ENCODE measurements at regions not wholly inside any gene's neighbourhood (a gene's known extent, or its start where the extent isn't known, plus 50 kb on each side); places are given as distances from the start of the nearest gene placed in this dataset.

DNA sequence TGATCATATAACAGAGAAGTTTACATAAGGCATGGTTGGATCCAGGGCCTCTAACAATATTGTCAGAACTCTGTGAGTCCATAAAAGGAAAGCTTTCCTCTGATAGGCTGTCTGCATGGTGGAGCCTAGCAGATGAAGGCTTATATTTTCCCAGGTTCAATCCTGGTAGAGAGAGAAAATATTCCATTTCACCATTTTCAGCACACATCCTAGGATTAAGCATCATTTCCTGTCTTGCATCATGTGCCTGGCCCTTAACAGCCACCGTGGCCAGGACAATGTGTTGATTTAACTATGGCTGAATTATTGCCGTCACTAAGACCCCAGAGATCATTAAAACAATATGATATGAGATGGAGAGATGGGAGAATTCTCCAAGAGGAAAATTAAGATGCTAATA, 90.9 kb upstream of the GRIA1 start:
- H3K4me3 ChIP-seq (ENCODE audit: control insufficient read depth in 1 of 7, extremely low read depth in 1 of 7, insufficient read depth in 4 of 7, low read depth in 2 of 7, low read length in 6 of 7): no peak overlapping the region
- no peak for DNase-seq
- no peaks in the 10 kb centered on the region for H3K27me3 ChIP-seq (replicated peaks in 2 of 5; ENCODE audit: control insufficient read depth in 4 of 5, insufficient read depth in 5 of 5, low read length in 4 of 5)
- ChIA-PET CTCF (no interaction called here), POLR2A (no interaction called here)
- H3K27ac ChIP-seq (ENCODE audit: insufficient read depth in 1 of 2, low read depth in 1 of 2, low read length in 2 of 2, poor library complexity in 1 of 2, severe bottlenecking in 2 of 2): no peak overlapping the region
- no peaks in the 10 kb centered on the region for H3K36me3 ChIP-seq (ENCODE audit: control insufficient read depth in 4 of 4, insufficient read depth in 4 of 4, low read length in 3 of 4)
- H3K4me1 ChIP-seq (ENCODE audit: control extremely low read depth in 1 of 4, control insufficient read depth in 4 of 4, insufficient read depth in 4 of 4, low read length in 3 of 4): no peaks in the 10 kb centered on the region
- no CpG with 5 or more reads among the region's 2 CpGs for WGBS (ENCODE audit: insufficient coverage)
- H3K9me3 ChIP-seq (ENCODE audit: control extremely low read depth in 1 of 5, control insufficient read depth in 4 of 5, insufficient read depth in 2 of 5, low read depth in 1 of 5, low read length in 4 of 5): no peaks in the 10 kb centered on the region

DNA sequence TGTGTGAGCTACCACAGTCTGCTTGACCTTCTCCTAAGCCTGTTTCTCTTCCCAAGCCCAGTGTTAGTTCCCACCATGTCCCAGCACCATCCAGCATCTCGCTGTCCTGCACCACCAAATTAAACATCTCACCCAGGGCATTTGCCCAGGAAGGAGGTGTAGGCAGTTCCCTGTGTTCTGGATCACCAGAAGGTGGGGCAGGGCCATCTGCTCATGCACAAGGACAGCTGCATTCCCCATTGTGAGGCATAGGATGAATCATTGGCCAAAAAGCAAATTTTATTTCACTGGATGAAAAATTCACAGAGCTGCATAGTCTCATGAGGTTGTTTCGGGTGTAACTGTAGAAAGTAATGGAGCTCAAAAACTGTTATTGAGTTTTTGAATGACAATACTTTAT, 89.5 kb upstream of the GRIA1 start:
- H3K4me1 ChIP-seq (ENCODE audit: control extremely low read depth in 1 of 4, control insufficient read depth in 4 of 4, insufficient read depth in 4 of 4, low read length in 3 of 4): no peaks in the 10 kb centered on the region
- no CpG with 5 or more reads among the region's 2 CpGs for WGBS (ENCODE audit: insufficient coverage)
- H3K9me3 ChIP-seq (ENCODE audit: control extremely low read depth in 1 of 5, control insufficient read depth in 4 of 5, insufficient read depth in 2 of 5, low read depth in 1 of 5, low read length in 4 of 5): no peaks in the 10 kb centered on the region
- H3K27me3 ChIP-seq (replicated peaks in 2 of 5; ENCODE audit: control insufficient read depth in 4 of 5, insufficient read depth in 5 of 5, low read length in 4 of 5): no peaks in the 10 kb centered on the region
- CTCF ChIA-PET: no interaction called here
- POLR2A ChIA-PET: no interaction called here
- DNase-seq: no peak
- no peaks in the 10 kb centered on the region for H3K36me3 ChIP-seq (ENCODE audit: control insufficient read depth in 4 of 4, insufficient read depth in 4 of 4, low read length in 3 of 4)
- no peak overlapping the region for H3K4me3 ChIP-seq (ENCODE audit: control insufficient read depth in 1 of 7, extremely low read depth in 1 of 7, insufficient read depth in 4 of 7, low read depth in 2 of 7, low read length in 6 of 7)
- no peak overlapping the region for H3K27ac ChIP-seq (ENCODE audit: insufficient read depth in 1 of 2, low read depth in 1 of 2, low read length in 2 of 2, poor library complexity in 1 of 2, severe bottlenecking in 2 of 2)

DNA sequence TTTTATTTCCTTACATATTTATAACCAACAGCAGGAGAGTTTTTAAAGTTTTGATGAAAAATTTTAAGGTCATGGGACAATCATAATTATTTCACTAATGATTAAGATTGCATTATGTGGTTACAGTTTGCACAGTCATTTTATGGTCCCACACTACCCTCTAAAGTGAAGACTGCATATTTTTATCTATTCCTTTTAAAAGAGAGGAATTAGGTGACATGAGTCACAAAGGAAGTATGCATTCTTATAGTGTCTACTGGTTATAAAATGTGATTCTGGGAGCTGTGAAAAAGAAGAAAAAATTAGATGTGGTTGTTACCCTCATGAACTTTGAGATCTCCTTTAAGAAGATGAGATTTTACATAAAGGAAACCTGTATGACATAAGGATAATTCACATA, 87.9 kb upstream of the GRIA1 start:
- H3K4me3 ChIP-seq (ENCODE audit: control insufficient read depth in 1 of 7, extremely low read depth in 1 of 7, insufficient read depth in 4 of 7, low read depth in 2 of 7, low read length in 6 of 7): no peak overlapping the region
- H3K27me3 ChIP-seq (replicated peaks in 2 of 5; ENCODE audit: control insufficient read depth in 4 of 5, insufficient read depth in 5 of 5, low read length in 4 of 5): no peaks in the 10 kb centered on the region
- H3K27ac ChIP-seq (ENCODE audit: insufficient read depth in 1 of 2, low read depth in 1 of 2, low read length in 2 of 2, poor library complexity in 1 of 2, severe bottlenecking in 2 of 2): no peak overlapping the region
- ChIA-PET CTCF (no interaction called here), POLR2A (no interaction called here)
- H3K9me3 ChIP-seq (ENCODE audit: control extremely low read depth in 1 of 5, control insufficient read depth in 4 of 5, insufficient read depth in 2 of 5, low read depth in 1 of 5, low read length in 4 of 5): no peaks in the 10 kb centered on the region
- H3K36me3 ChIP-seq (ENCODE audit: control insufficient read depth in 4 of 4, insufficient read depth in 4 of 4, low read length in 3 of 4): no peaks in the 10 kb centered on the region
- no peak for DNase-seq
- H3K4me1 ChIP-seq (ENCODE audit: control extremely low read depth in 1 of 4, control insufficient read depth in 4 of 4, insufficient read depth in 4 of 4, low read length in 3 of 4): no peaks in the 10 kb centered on the region

DNA sequence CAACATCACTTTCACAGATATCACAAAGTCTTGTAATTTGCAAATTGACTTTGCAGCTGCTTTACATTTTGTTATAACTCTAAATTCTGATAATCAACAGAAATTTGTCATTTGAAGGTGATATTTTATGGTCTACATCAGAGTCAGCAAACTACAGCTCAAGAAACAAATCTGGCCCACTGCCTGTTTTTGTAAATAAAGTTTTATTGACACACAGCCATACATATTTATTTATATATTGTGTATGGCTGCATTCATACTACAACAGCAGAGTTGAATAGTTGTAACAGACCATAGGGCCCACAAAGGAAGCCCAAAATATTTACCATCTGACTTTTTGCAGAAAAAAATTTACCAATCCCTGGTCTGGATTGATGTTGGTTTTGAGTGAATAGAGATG, 87.0 kb upstream of the GRIA1 start:
- H3K27ac ChIP-seq (ENCODE audit: insufficient read depth in 1 of 2, low read depth in 1 of 2, low read length in 2 of 2, poor library complexity in 1 of 2, severe bottlenecking in 2 of 2): no peak overlapping the region
- H3K27me3 ChIP-seq (replicated peaks in 2 of 5; ENCODE audit: control insufficient read depth in 4 of 5, insufficient read depth in 5 of 5, low read length in 4 of 5): no peaks in the 10 kb centered on the region
- DNase-seq: no peak
- no peak overlapping the region for H3K4me3 ChIP-seq (ENCODE audit: control insufficient read depth in 1 of 7, extremely low read depth in 1 of 7, insufficient read depth in 4 of 7, low read depth in 2 of 7, low read length in 6 of 7)
- ChIA-PET CTCF (no interaction called here), POLR2A (no interaction called here)
- H3K9me3 ChIP-seq (ENCODE audit: control extremely low read depth in 1 of 5, control insufficient read depth in 4 of 5, insufficient read depth in 2 of 5, low read depth in 1 of 5, low read length in 4 of 5): no peaks in the 10 kb centered on the region
- no peaks in the 10 kb centered on the region for H3K36me3 ChIP-seq (ENCODE audit: control insufficient read depth in 4 of 4, insufficient read depth in 4 of 4, low read length in 3 of 4)
- H3K4me1 ChIP-seq (ENCODE audit: control extremely low read depth in 1 of 4, control insufficient read depth in 4 of 4, insufficient read depth in 4 of 4, low read length in 3 of 4): no peaks in the 10 kb centered on the region

DNA sequence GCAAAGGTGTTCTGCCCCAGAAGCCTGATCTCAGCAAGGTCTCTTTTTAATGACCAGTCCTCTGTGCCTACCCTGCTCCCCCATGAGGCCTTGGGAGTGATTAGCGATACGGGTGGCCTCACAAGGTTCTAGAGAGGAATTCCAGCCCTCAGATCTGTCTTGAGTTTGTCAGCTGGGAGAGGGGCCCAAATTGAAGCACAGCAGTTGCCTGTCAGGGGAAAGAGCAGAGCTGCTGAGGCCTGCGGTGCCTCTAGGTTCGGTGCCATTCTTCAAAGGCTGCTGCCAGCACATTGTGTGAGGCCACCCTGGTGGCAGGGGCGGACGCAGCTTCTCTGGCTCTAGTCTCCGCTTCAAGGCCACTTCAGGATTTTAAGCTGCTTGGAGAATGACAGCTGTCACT, 85.7 kb upstream of the GRIA1 start:
- Histone ChIP-seq H3K36me3 (ENCODE audit: control insufficient read depth in 4 of 4, insufficient read depth in 4 of 4, low read length in 3 of 4) (no peaks in the 10 kb centered on the region), H3K4me1 (ENCODE audit: control extremely low read depth in 1 of 4, control insufficient read depth in 4 of 4, insufficient read depth in 4 of 4, low read length in 3 of 4) (no peaks in the 10 kb centered on the region), H3K27ac (ENCODE audit: insufficient read depth in 1 of 2, low read depth in 1 of 2, low read length in 2 of 2, poor library complexity in 1 of 2, severe bottlenecking in 2 of 2) (no peak overlapping the region), H3K9me3 (ENCODE audit: control extremely low read depth in 1 of 5, control insufficient read depth in 4 of 5, insufficient read depth in 2 of 5, low read depth in 1 of 5, low read length in 4 of 5) (no peaks in the 10 kb centered on the region), H3K4me3 (ENCODE audit: control insufficient read depth in 1 of 7, extremely low read depth in 1 of 7, insufficient read depth in 4 of 7, low read depth in 2 of 7, low read length in 6 of 7) (no peak overlapping the region), H3K27me3 (replicated peaks in 2 of 5; ENCODE audit: control insufficient read depth in 4 of 5, insufficient read depth in 5 of 5, low read length in 4 of 5) (no peaks in the 10 kb centered on the region)
- 69% methylated on average over 7 of the region's 7 CpGs for WGBS (ENCODE audit: insufficient coverage)
- ChIA-PET CTCF (no interaction called here), POLR2A (no interaction called here)
- no peak for DNase-seq

DNA sequence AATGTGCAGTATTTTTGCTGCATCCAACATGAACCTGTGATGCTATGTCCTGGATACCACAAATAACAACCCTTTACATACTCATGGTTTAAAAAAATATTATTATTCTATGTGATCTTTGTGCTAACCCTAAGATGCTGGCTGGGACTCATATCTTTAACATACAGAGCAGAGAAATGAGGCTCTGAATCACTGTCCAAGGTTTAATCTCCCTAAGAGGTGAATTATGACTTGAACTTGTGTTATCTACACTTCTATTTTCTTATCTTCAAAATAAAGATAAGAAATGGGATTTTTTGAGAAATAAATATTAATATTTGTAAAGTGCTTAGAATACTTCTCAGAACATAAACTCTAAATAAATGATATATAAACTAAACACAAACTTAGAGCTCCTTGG, 68.8 kb upstream of the GRIA1 start:
- Histone ChIP-seq H3K27ac (ENCODE audit: insufficient read depth in 1 of 2, low read depth in 1 of 2, low read length in 2 of 2, poor library complexity in 1 of 2, severe bottlenecking in 2 of 2) (no peak overlapping the region), H3K4me3 (ENCODE audit: control insufficient read depth in 1 of 7, extremely low read depth in 1 of 7, insufficient read depth in 4 of 7, low read depth in 2 of 7, low read length in 6 of 7) (no peak overlapping the region), H3K36me3 (ENCODE audit: control insufficient read depth in 4 of 4, insufficient read depth in 4 of 4, low read length in 3 of 4) (no peaks in the 10 kb centered on the region), H3K27me3 (replicated peaks in 2 of 5; ENCODE audit: control insufficient read depth in 4 of 5, insufficient read depth in 5 of 5, low read length in 4 of 5) (no peaks in the 10 kb centered on the region), H3K9me3 (ENCODE audit: control extremely low read depth in 1 of 5, control insufficient read depth in 4 of 5, insufficient read depth in 2 of 5, low read depth in 1 of 5, low read length in 4 of 5) (no peaks in the 10 kb centered on the region), H3K4me1 (ENCODE audit: control extremely low read depth in 1 of 4, control insufficient read depth in 4 of 4, insufficient read depth in 4 of 4, low read length in 3 of 4) (no peaks in the 10 kb centered on the region)
- ChIA-PET CTCF (no interaction called here), POLR2A (no interaction called here)
- no peak for DNase-seq

DNA sequence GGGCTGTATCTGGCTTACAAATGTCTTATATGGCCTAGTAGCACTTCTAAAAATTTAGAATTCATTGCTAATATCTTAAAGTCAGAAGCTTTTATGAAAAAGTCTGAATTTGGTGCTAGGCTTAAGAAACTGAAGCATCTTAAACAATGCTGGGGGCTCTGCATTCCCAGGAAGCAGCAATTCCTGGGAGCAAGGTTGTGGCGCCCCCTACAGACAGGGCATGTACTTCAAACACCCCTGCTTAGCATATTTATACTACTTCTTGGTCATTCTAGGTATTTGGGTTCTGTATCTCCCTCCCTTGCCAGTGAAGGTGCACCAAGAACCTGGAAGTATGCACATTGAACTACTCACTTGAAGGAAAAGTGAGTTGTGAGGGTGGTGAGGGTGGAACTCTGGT, 64.6 kb upstream of the GRIA1 start:
- H3K4me3 ChIP-seq (ENCODE audit: control insufficient read depth in 1 of 7, extremely low read depth in 1 of 7, insufficient read depth in 4 of 7, low read depth in 2 of 7, low read length in 6 of 7): no peak overlapping the region
- no peaks in the 10 kb centered on the region for H3K36me3 ChIP-seq (ENCODE audit: control insufficient read depth in 4 of 4, insufficient read depth in 4 of 4, low read length in 3 of 4)
- ChIA-PET CTCF (no interaction called here), POLR2A (no interaction called here)
- WGBS (ENCODE audit: insufficient coverage): no CpG with 5 or more reads among the region's 1 CpG
- no peaks in the 10 kb centered on the region for H3K4me1 ChIP-seq (ENCODE audit: control extremely low read depth in 1 of 4, control insufficient read depth in 4 of 4, insufficient read depth in 4 of 4, low read length in 3 of 4)
- no peaks in the 10 kb centered on the region for H3K9me3 ChIP-seq (ENCODE audit: control extremely low read depth in 1 of 5, control insufficient read depth in 4 of 5, insufficient read depth in 2 of 5, low read depth in 1 of 5, low read length in 4 of 5)
- no peak for DNase-seq
- peaks cover 0 to 3% (median 0%) of the 10 kb centered on the region in 5 experiments for H3K27me3 ChIP-seq (replicated peaks in 2 of 5; ENCODE audit: control insufficient read depth in 4 of 5, insufficient read depth in 5 of 5, low read length in 4 of 5)
- no peak overlapping the region for H3K27ac ChIP-seq (ENCODE audit: insufficient read depth in 1 of 2, low read depth in 1 of 2, low read length in 2 of 2, poor library complexity in 1 of 2, severe bottlenecking in 2 of 2)

DNA sequence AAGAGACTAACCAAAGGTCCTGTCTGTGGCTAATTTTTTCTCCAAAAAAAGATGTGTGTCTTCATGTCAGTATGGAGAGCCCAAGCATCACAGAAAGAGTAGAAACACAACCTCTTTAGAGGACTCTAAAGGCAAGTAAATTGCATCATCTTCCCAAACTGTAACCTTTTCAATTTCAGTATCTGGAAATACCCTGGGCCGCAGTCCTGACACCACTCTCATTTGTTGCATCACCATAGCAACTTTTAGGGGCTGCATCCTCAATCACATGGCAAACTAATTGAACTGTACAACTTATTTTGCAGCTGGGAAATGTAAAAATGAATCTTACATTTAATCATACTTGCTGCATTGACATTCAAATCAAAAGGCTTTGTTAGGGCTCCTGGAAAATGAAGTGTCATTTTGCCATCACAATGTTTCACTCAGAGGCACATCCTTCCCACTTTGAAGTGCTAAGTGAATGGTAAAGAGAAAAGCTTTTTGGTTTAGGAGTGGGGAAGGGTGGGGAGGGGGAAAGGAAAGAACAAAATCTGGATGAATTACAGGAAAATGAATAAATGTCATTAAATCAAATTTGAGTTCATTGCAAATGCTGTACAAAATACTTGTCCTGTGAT, 60.6 kb upstream of the GRIA1 start:
- Histone ChIP-seq H3K4me1 (ENCODE audit: control extremely low read depth in 1 of 4, control insufficient read depth in 4 of 4, insufficient read depth in 4 of 4, low read length in 3 of 4) (no peaks in the 10 kb centered on the region), H3K9me3 (ENCODE audit: control extremely low read depth in 1 of 5, control insufficient read depth in 4 of 5, insufficient read depth in 2 of 5, low read depth in 1 of 5, low read length in 4 of 5) (no peaks in the 10 kb centered on the region), H3K36me3 (ENCODE audit: control insufficient read depth in 4 of 4, insufficient read depth in 4 of 4, low read length in 3 of 4) (no peaks in the 10 kb centered on the region), H3K4me3 (ENCODE audit: control insufficient read depth in 1 of 7, extremely low read depth in 1 of 7, insufficient read depth in 4 of 7, low read depth in 2 of 7, low read length in 6 of 7) (no peak overlapping the region), H3K27ac (ENCODE audit: insufficient read depth in 1 of 2, low read depth in 1 of 2, low read length in 2 of 2, poor library complexity in 1 of 2, severe bottlenecking in 2 of 2) (no peak overlapping the region), H3K27me3 (replicated peaks in 2 of 5; ENCODE audit: control insufficient read depth in 4 of 5, insufficient read depth in 5 of 5, low read length in 4 of 5) (peaks cover 0 to 3% (median 0%) of the 10 kb centered on the region in 5 experiments)
- no peak for DNase-seq
- CTCF ChIA-PET: no interaction called here
- WGBS (ENCODE audit: insufficient coverage): no CpG with 5 or more reads among the region's 1 CpG
- POLR2A ChIA-PET: no interaction called here

All from common myeloid progenitor, CD34-positive (primary cell).